MG63 (cell line): ENCODE measurements at regions not wholly inside any gene's neighbourhood (a gene's known extent, or its start where the extent isn't known, plus 50 kb on each side); places are given as distances from the start of the nearest gene placed in this dataset.

Experiments used
- DNase-seq: peaks from one replicate; pipeline ENCODE4 v3.0.0-alpha.2; 2020
- H3K27me3 ChIP-seq: fragments of 250-450 bp; sonication (Bioruptor Pico); 2 replicates; pipeline ENCODE4 v1.5.1; 2020; ENCODE audit warnings: mild to moderate bottlenecking, moderate library complexity
- H3K36me3 ChIP-seq: fragments of 250-450 bp; sonication (Bioruptor Pico); 2 replicates; pipeline ENCODE4 v1.5.1; 2020; ENCODE audit warnings: mild to moderate bottlenecking, moderate library complexity
- H3K4me3 ChIP-seq: fragments of 250-450 bp; sonication (Bioruptor Pico); 2 replicates; pipeline ENCODE4 v1.5.1; 2020; ENCODE audit warnings: mild to moderate bottlenecking, moderate library complexity
- H3K9me3 ChIP-seq: fragments of 250-450 bp; sonication (Bioruptor Pico); 2 replicates; pipeline ENCODE4 v1.5.1; 2020; ENCODE audit warnings: mild to moderate bottlenecking, moderate library complexity

GRCh38 chrX:27924718-27925117 lies 56.5 kb downstream of the DCAF8L1 start:
- H3K9me3 ChIP-seq, result no peaks in the 10 kb centered on the region
- no peaks in the 10 kb centered on the region for H3K36me3 ChIP-seq
- no peaks in the 10 kb centered on the region for H3K27me3 ChIP-seq
- DNase-seq, result no peak
- H3K4me3 ChIP-seq, result no peak overlapping the region

GRCh38 chrX:27924261-27924660 lies 57.0 kb downstream of the DCAF8L1 start:
- H3K27me3 ChIP-seq, result no peaks in the 10 kb centered on the region
- no peaks in the 10 kb centered on the region for H3K9me3 ChIP-seq
- H3K4me3 ChIP-seq, result no peak overlapping the region
- H3K36me3 ChIP-seq, result no peaks in the 10 kb centered on the region
- no peak for DNase-seq

GRCh38 chrX:27918799-27919198 lies 62.5 kb downstream of the DCAF8L1 start:
- no peak overlapping the region for H3K4me3 ChIP-seq
- no peaks in the 10 kb centered on the region for H3K9me3 ChIP-seq
- DNase-seq, result peak; percentile 10
- H3K27me3 ChIP-seq, result no peaks in the 10 kb centered on the region
- no peaks in the 10 kb centered on the region for H3K36me3 ChIP-seq

GRCh38 chrX:27917713-27918500 lies 63.3 kb downstream of the DCAF8L1 start:
- H3K36me3 ChIP-seq, result no peaks in the 10 kb centered on the region
- H3K27me3 ChIP-seq, result no peaks in the 10 kb centered on the region
- DNase-seq, result no peak
- H3K4me3 ChIP-seq, result no peak overlapping the region
- H3K9me3 ChIP-seq, result no peaks in the 10 kb centered on the region

- no peaks in the 10 kb centered on the region for H3K27me3 ChIP-seq
- no peak overlapping the region for H3K4me3 ChIP-seq
- DNase-seq, result no peak
- H3K36me3 ChIP-seq, result no peaks in the 10 kb centered on the region
- H3K9me3 ChIP-seq, result no peaks in the 10 kb centered on the region
Measured at GRCh38 chrX:27915617-27916016, 65.6 kb downstream of the DCAF8L1 start.

- H3K27me3 ChIP-seq, result no peaks in the 10 kb centered on the region
- no peak overlapping the region for H3K4me3 ChIP-seq
- no peak for DNase-seq
- H3K36me3 ChIP-seq, result no peaks in the 10 kb centered on the region
- H3K9me3 ChIP-seq, result no peaks in the 10 kb centered on the region
Measured at GRCh38 chrX:27910412-27910811, 70.8 kb downstream of the DCAF8L1 start.

GRCh38 chrX:27903960-27904359 lies 77.3 kb downstream of the DCAF8L1 start:
- Histone ChIP-seq H3K4me3 (no peak overlapping the region), H3K9me3 (no peaks in the 10 kb centered on the region), H3K27me3 (no peaks in the 10 kb centered on the region), H3K36me3 (no peaks in the 10 kb centered on the region)
- no peak for DNase-seq

GRCh38 chrX:27893871-27894270 lies 86.1 kb downstream of the MAGEB10 start:
- no peak for DNase-seq
- Histone ChIP-seq H3K4me3 (no peak overlapping the region), H3K36me3 (no peaks in the 10 kb centered on the region), H3K9me3 (no peaks in the 10 kb centered on the region), H3K27me3 (no peaks in the 10 kb centered on the region)

- no peaks in the 10 kb centered on the region for H3K36me3 ChIP-seq
- H3K27me3 ChIP-seq, result no peaks in the 10 kb centered on the region
- H3K9me3 ChIP-seq, result no peaks in the 10 kb centered on the region
- no peak overlapping the region for H3K4me3 ChIP-seq
- DNase-seq, result no peak
Measured at GRCh38 chrX:27893211-27893610, 85.4 kb downstream of the MAGEB10 start.

GRCh38 chrX:27890611-27891010 lies 82.8 kb downstream of the MAGEB10 start:
- Histone ChIP-seq H3K9me3 (no peaks in the 10 kb centered on the region), H3K36me3 (no peaks in the 10 kb centered on the region), H3K27me3 (no peaks in the 10 kb centered on the region), H3K4me3 (no peak overlapping the region)
- DNase-seq, result peak; percentile 25

GRCh38 chrX:27889878-27890277 lies 82.1 kb downstream of the MAGEB10 start:
- H3K4me3 ChIP-seq, result peak overlapping the region; percentile 39
- no peak for DNase-seq
- no peaks in the 10 kb centered on the region for H3K27me3 ChIP-seq
- no peaks in the 10 kb centered on the region for H3K9me3 ChIP-seq
- H3K36me3 ChIP-seq, result no peaks in the 10 kb centered on the region

- no peaks in the 10 kb centered on the region for H3K27me3 ChIP-seq
- no peak for DNase-seq
- H3K4me3 ChIP-seq, result no peak overlapping the region
- H3K36me3 ChIP-seq, result no peaks in the 10 kb centered on the region
- no peaks in the 10 kb centered on the region for H3K9me3 ChIP-seq
Measured at GRCh38 chrX:27884654-27885053, 76.9 kb downstream of the MAGEB10 start.

GRCh38 chrX:27883468-27884092 lies 75.8 kb downstream of the MAGEB10 start:
- no peaks in the 10 kb centered on the region for H3K36me3 ChIP-seq
- no peak for DNase-seq
- no peak overlapping the region for H3K4me3 ChIP-seq
- H3K27me3 ChIP-seq, result no peaks in the 10 kb centered on the region
- no peaks in the 10 kb centered on the region for H3K9me3 ChIP-seq

- no peaks in the 10 kb centered on the region for H3K27me3 ChIP-seq
- no peak overlapping the region for H3K4me3 ChIP-seq
- no peak for DNase-seq
- H3K36me3 ChIP-seq, result no peaks in the 10 kb centered on the region
- no peaks in the 10 kb centered on the region for H3K9me3 ChIP-seq
Measured at GRCh38 chrX:27882695-27883094, 74.9 kb downstream of the MAGEB10 start.

- H3K9me3 ChIP-seq, result no peaks in the 10 kb centered on the region
- no peak for DNase-seq
Measured at GRCh38 chrX:27878862-27879261, 71.1 kb downstream of the MAGEB10 start.

More at GRCh38 chrX:27878862-27879261, 71.1 kb downstream of the MAGEB10 start:
- no peak overlapping the region for H3K4me3 ChIP-seq
- H3K36me3 ChIP-seq, result no peaks in the 10 kb centered on the region
- no peaks in the 10 kb centered on the region for H3K27me3 ChIP-seq
